ENCODE measurements at regions not wholly inside any gene's neighbourhood (a gene's known extent, or its start where the extent isn't known, plus 50 kb on each side); places are given as distances from the start of the nearest gene placed in this dataset. TPM values are rescaled to one million over a fixed set of nuclear protein-coding genes. Genes with fewer than 3 reads are reported as not detected.
A peak's percentile ranks its signal among the peaks of the same experiment; 100 is the strongest.

DNA sequence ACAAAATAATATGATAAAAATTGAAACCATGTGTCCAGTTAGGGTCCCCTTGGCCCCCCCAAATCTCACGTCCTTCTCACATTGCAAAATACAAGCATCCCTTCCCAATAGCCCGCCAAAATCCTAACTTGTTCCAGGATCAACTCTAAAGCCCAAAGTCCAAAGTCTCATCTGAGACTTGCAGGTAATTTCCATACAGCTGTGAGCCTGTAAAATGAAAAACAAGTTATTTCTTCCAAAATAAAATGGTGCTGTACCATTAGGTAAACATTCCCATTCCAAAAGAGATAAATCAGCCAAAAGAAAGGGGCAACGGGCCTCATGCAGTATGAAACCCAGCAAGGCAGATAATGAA is 51.0 kb upstream of the COBL start:
- H3K9me3 ChIP-seq, result no peaks in the 10 kb centered on the region
- intact Hi-C loops (cut with DNase I), result loop anchor here (5.0 kb wide), 1 partner anchor 205 kb away; no protein-coding TSS in a partner anchor
- no peak overlapping the region for H3K27ac ChIP-seq
- H3K36me3 ChIP-seq, result no peaks in the 10 kb centered on the region
- TF ChIP-seq POLR2A (IDR thresholded peaks at IDR 0.05) (no peak), CTCF (IDR thresholded peaks at IDR 0.05) (no peak)
- no peak overlapping the region for H3K4me3 ChIP-seq (replicated peaks in 1 of 3)
- DNase-seq, result no peak
- H3K4me1 ChIP-seq, result no peaks in the 10 kb centered on the region
- WGBS, 2 donors, result 58 to 72% methylated on average over 3 of the region's 3 CpGs
- no peaks in the 10 kb centered on the region for H3K27me3 ChIP-seq

DNA sequence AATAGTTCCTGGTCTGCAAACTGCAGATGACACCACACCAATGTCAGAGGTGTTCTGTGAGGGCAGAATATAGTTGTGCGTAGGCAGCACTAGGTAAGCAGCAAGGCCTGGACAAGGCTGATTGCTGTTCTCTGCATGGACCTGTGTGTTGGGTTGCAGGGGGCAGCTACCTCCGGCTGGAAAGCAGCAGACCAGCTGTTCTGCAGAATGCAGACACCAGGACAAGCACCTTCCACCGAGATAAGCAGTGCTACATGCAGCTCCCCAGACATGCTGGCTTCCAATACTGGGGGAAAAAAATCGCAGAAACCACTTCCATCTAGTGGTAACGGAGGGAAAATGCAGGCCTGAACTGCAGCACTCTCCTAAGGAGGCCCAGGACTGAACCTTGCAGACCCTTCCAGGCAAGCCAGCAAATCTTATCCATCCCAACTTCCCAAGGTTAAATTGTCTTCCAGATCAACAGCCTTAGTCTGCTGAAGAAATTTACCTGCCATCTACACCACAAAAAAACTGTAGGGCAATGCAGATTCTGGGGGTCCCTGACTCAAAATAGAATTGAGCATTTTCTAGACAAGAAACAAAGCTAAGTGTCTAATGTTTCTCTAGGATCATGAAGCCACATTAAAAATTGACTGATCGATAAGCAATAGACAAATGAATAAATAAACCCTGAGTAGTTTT is 50.5 kb upstream of the COBL start:
- H3K4me3 ChIP-seq (replicated peaks in 1 of 3), result no peak overlapping the region
- no peaks in the 10 kb centered on the region for H3K4me1 ChIP-seq
- peak; percentile 26 to 40 for DNase-seq
- H3K9me3 ChIP-seq, result no peaks in the 10 kb centered on the region
- H3K27me3 ChIP-seq, result no peaks in the 10 kb centered on the region
- intact Hi-C loops (cut with DNase I), result loop anchor here (5.0 kb wide), 1 partner anchor 205 kb away; no protein-coding TSS in a partner anchor
- H3K36me3 ChIP-seq, result no peaks in the 10 kb centered on the region
- TF ChIP-seq POLR2A (IDR thresholded peaks at IDR 0.05), result no peak
- peak; percentile 20 to 83 (median 68) for TF ChIP-seq CTCF (IDR thresholded peaks at IDR 0.05)
- 34 to 37% methylated on average over 4 to 6 of the region's 6 CpGs for WGBS, 2 donors
- H3K27ac ChIP-seq, result no peak overlapping the region

Small RNA genes lying in the stretch of these regions (small RNA-seq; reads per million reads assigned to genes)
- not detected for gene RF00322
- not detected for gene RN7SL292P
- gene ROBO2P1, result not detected

All from thyroid gland (tissue), 4 donors.